ENCODE measurements at regions not wholly inside any gene's neighbourhood (a gene's known extent, or its start where the extent isn't known, plus 50 kb on each side); places are given as distances from the start of the nearest gene placed in this dataset.
A peak's percentile ranks its signal among the peaks of the same experiment; 100 is the strongest.
"Not testable (repeated sequence)": the region's sequence is repeated elsewhere in the genome, so short reads cannot be mapped to it uniquely, and the experiment has no call there.

GRCh38 chr4:164207460-164207859, 546.5 kb upstream of the SMIM31 start:
- DNase-seq (ENCODE audit: low spot score): no peak

- no peak for DNase-seq (ENCODE audit: low spot score)
Measured at GRCh38 chr4:164210377-164210776, 543.6 kb upstream of the SMIM31 start.

- no peak for DNase-seq (ENCODE audit: low spot score)
Measured at GRCh38 chr4:164212134-164212533, 541.8 kb upstream of the SMIM31 start.

GRCh38 chr4:164212714-164213113, 541.2 kb upstream of the SMIM31 start:
- no peak for DNase-seq (ENCODE audit: low spot score)

- DNase-seq (ENCODE audit: low spot score): no peak
Measured at GRCh38 chr4:164215113-164215741, 538.7 kb upstream of the SMIM31 start.

- DNase-seq (ENCODE audit: low spot score): peak; percentile 10
Measured at GRCh38 chr4:164221631-164222030, 532.3 kb upstream of the SMIM31 start.

- DNase-seq (ENCODE audit: low spot score): no peak
Measured at GRCh38 chr4:164224871-164225270, 529.1 kb upstream of the SMIM31 start.

GRCh38 chr4:164229255-164229654, 524.7 kb upstream of the SMIM31 start:
- DNase-seq (ENCODE audit: low spot score): no peak

GRCh38 chr4:164239433-164239832, 514.5 kb upstream of the SMIM31 start:
- DNase-seq (ENCODE audit: low spot score): no peak

- peak; percentile 2 for DNase-seq (ENCODE audit: low spot score)
Measured at GRCh38 chr4:164239976-164240375, 514.0 kb upstream of the SMIM31 start.

GRCh38 chr4:164251257-164251656, 502.7 kb upstream of the SMIM31 start:
- DNase-seq (ENCODE audit: low spot score): no peak

GRCh38 chr4:164252286-164252685, 501.6 kb upstream of the SMIM31 start:
- no peak for DNase-seq (ENCODE audit: low spot score)

GRCh38 chr4:164261831-164262230, 492.1 kb upstream of the SMIM31 start:
- DNase-seq (ENCODE audit: low spot score): no peak

GRCh38 chr4:164262508-164262907, 491.4 kb upstream of the SMIM31 start:
- not testable (repeated sequence) for DNase-seq (ENCODE audit: low spot score)

- DNase-seq (ENCODE audit: low spot score): not testable (repeated sequence)
Measured at GRCh38 chr4:164277414-164277813, 476.5 kb upstream of the SMIM31 start.

- no peak for DNase-seq (ENCODE audit: low spot score)
Measured at GRCh38 chr4:164287173-164287572, 466.8 kb upstream of the SMIM31 start.

GRCh38 chr4:164288578-164288977, 465.4 kb upstream of the SMIM31 start:
- no peak for DNase-seq (ENCODE audit: low spot score)

- no peak for DNase-seq (ENCODE audit: low spot score)
Measured at GRCh38 chr4:164293203-164293602, 460.7 kb upstream of the SMIM31 start.

- no peak for DNase-seq (ENCODE audit: low spot score)
Measured at GRCh38 chr4:164293743-164294142, 460.2 kb upstream of the SMIM31 start.

- DNase-seq (ENCODE audit: low spot score): no peak
Measured at GRCh38 chr4:164301430-164301829, 452.5 kb upstream of the SMIM31 start.

- no peak for DNase-seq (ENCODE audit: low spot score)
Measured at GRCh38 chr4:164304101-164304639, 449.8 kb upstream of the SMIM31 start.

GRCh38 chr4:164304861-164305260, 449.1 kb upstream of the SMIM31 start:
- no peak for DNase-seq (ENCODE audit: low spot score)

GRCh38 chr4:164307262-164307661, 446.7 kb upstream of the SMIM31 start:
- no peak for DNase-seq (ENCODE audit: low spot score)

GRCh38 chr4:164312671-164313070, 441.3 kb upstream of the SMIM31 start:
- no peak for DNase-seq (ENCODE audit: low spot score)
